ENCODE measurements at regions not wholly inside any gene's neighbourhood (a gene's known extent, or its start where the extent isn't known, plus 50 kb on each side); places are given as distances from the start of the nearest gene placed in this dataset.

DNA sequence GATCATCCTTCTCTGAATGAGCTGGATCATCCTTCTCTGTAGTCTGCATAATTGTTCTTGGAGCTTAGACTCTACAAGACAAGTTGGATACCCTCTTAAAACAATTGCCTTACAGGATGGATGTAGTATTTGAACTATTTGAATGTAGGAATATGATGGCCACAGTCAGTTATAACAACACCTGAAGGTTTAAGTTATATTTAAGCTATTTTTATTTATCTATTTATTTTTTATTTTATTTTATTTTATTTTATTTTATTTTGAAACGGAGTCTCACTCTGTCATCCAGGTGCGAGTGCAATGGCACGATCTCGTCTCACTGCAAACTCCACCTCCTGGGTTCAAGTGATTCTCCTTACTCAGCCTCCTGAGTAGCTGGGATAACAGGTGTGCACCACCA lies 149.9 kb upstream of the SLIT2 start:
- no peak for TF ChIP-seq POLR2A (IDR thresholded peaks at IDR 0.05)
- TF ChIP-seq, protein P1, sequence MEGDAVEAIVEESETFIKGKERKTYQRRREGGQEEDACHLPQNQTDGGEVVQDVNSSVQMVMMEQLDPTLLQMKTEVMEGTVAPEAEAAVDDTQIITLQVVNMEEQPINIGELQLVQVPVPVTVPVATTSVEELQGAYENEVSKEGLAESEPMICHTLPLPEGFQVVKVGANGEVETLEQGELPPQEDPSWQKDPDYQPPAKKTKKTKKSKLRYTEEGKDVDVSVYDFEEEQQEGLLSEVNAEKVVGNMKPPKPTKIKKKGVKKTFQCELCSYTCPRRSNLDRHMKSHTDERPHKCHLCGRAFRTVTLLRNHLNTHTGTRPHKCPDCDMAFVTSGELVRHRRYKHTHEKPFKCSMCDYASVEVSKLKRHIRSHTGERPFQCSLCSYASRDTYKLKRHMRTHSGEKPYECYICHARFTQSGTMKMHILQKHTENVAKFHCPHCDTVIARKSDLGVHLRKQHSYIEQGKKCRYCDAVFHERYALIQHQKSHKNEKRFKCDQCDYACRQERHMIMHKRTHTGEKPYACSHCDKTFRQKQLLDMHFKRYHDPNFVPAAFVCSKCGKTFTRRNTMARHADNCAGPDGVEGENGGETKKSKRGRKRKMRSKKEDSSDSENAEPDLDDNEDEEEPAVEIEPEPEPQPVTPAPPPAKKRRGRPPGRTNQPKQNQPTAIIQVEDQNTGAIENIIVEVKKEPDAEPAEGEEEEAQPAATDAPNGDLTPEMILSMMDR (IDR thresholded peaks at IDR 0.05), result no peak

All from adrenal gland (tissue), 5 donors.